H7 (cell line): ENCODE measurements at regions not wholly inside any gene's neighbourhood (a gene's known extent, or its start where the extent isn't known, plus 50 kb on each side); places are given as distances from the start of the nearest gene placed in this dataset.

ENCODE experiments used
- DNase-seq: peaks from one replicate; pipeline ENCODE4 v3.0.0; 2012
- H3K27me3 ChIP-seq: 2 replicates; pipeline ENCODE4 v1.6.0; 2011; ENCODE audit warnings: mild to moderate bottlenecking, low read length; ENCODE audit not compliant: control insufficient read depth, insufficient read depth
- H3K36me3 ChIP-seq: replicated peaks from 2 replicates; pipeline ENCODE4 v1.5.1; 2011; ENCODE audit warnings: low read length; ENCODE audit not compliant: control insufficient read depth, insufficient read depth
- H3K4me3 ChIP-seq: 2 replicates; pipeline ENCODE4 v1.5.1; 2011; ENCODE audit warnings: low read depth, mild to moderate bottlenecking, control low read depth, low read length, moderate library complexity; ENCODE audit not compliant: insufficient read depth

DNA sequence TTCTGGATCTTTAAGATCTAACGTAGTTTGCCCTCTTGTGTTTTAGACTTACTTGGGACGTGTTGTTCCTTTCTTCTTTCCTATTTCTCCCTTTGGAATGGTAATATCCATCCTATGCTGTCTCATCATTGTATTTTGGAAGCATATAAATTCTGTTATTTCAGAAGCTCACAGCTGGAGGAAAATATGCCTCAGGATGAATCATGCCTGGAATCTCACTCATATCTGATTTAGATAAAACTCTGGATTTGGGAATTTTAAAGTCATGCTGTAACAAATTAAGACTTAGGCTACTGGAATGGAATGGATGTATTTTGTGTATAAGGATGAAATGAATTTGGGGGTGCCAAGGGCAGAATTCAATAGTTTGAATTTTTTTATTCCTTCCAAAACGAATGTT is 245.2 kb upstream of the GULP1 start:
- DNase-seq = no peak
- H3K36me3 ChIP-seq = no peaks in the 10 kb centered on the region; the same call in none of the 2 replicates
- no peak overlapping the region for H3K4me3 ChIP-seq
- no peaks in the 10 kb centered on the region for H3K27me3 ChIP-seq

DNA sequence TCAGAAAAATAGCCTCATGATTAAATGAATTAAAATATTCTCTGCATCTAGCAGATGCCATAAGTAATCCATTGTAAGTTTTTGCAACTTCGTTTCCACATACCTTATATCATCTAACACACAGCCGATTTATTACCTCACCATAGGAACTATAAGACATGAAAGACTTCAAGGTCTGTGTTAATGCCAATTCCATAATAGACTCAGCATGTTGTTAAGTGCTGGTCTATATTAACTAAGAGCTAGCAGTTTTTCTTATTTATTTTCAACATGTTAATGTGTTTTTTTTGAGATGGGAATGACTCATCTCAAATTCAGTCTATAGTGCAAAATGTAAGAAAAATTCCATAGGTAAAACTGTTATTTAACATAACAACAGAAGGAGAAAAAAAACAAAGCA is 243.9 kb upstream of the GULP1 start:
- no peaks in the 10 kb centered on the region for H3K27me3 ChIP-seq
- H3K36me3 ChIP-seq = no peaks in the 10 kb centered on the region; the same call in 1 of the 2 replicates
- no peak for DNase-seq
- no peak overlapping the region for H3K4me3 ChIP-seq

DNA sequence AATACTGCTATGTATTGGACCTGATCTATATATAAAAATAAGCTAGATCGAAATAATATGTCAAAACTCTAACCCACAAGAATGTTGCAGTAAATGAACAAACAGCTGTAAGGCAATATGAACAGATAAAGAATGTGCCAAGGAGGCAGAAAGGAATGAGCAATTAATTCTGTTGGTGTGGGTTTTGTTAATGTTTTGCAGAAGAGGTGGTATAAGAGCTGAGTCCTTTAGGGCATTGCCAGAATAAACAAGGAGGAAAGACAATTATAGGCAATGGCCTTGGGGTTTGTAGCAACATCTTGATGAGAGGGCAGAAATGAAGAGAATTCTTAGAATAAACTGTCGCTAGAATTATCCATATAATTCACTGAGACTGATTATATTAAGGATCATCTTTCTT is 240.9 kb upstream of the GULP1 start:
- Histone ChIP-seq H3K4me3 (no peak overlapping the region), H3K27me3 (no peaks in the 10 kb centered on the region), H3K36me3 (no peaks in the 10 kb centered on the region)
- no peak for DNase-seq

DNA sequence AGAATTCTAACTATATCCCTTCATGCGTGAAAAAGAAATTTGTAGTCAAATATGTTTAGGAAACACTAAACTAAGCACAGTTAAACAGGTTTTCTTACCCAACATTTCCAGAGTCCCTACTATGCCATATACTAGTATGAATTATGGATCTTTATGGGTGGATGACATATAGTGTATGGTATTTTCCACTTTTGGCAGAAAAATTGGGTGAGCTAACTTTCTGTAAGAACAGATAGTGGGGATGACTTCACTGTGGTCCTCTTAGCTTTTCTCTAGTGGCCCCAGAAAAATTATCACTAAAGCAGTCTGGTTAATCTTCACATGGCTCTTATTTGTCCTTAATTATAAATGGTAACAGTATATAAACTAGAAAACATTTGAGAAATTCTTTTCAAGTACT is 240.0 kb upstream of the GULP1 start:
- no peak for DNase-seq
- H3K27me3 ChIP-seq = no peaks in the 10 kb centered on the region
- H3K4me3 ChIP-seq = no peak overlapping the region
- no peaks in the 10 kb centered on the region for H3K36me3 ChIP-seq

DNA sequence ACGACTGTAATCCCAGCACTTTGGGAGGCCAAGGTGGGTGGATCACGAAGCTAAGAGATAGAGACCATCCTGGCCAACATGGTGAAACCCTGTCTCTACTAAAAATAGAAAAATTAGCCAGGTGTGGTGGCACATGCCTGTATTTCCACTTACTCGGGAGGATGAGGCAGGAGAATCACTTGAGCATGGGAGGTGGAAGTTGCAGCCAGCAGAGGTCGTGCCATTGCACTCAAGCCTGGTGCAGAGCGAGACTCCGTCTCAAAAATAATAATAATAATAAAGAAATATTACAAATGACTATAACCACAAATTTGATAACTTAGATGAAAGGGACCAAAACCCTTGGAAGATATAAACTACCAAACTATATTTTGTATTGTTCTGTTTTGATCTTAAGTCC is 226.3 kb upstream of the GULP1 start:
- H3K27me3 ChIP-seq = no peaks in the 10 kb centered on the region
- no peak overlapping the region for H3K4me3 ChIP-seq
- no peak for DNase-seq
- H3K36me3 ChIP-seq = no peaks in the 10 kb centered on the region

DNA sequence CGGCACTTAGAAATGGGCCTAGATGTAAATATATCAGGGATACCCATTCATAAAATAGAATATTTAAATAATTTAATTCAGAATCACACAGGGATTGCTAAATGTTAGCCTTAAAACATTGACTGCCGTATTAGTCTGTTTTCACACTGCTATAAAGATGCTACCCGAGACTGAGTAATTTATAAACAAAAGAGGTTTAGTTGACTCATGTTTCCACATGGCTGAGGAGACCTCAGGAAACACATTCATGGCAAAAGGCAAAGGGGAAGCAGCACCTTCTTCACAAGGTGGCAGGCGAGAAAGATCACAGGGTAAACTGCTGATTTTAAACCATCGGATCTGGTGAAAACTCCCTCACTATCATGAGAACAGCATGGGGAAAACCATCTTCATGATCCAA is 223.6 kb upstream of the GULP1 start:
- no peaks in the 10 kb centered on the region for H3K36me3 ChIP-seq
- no peak overlapping the region for H3K4me3 ChIP-seq
- no peak for DNase-seq
- no peaks in the 10 kb centered on the region for H3K27me3 ChIP-seq

DNA sequence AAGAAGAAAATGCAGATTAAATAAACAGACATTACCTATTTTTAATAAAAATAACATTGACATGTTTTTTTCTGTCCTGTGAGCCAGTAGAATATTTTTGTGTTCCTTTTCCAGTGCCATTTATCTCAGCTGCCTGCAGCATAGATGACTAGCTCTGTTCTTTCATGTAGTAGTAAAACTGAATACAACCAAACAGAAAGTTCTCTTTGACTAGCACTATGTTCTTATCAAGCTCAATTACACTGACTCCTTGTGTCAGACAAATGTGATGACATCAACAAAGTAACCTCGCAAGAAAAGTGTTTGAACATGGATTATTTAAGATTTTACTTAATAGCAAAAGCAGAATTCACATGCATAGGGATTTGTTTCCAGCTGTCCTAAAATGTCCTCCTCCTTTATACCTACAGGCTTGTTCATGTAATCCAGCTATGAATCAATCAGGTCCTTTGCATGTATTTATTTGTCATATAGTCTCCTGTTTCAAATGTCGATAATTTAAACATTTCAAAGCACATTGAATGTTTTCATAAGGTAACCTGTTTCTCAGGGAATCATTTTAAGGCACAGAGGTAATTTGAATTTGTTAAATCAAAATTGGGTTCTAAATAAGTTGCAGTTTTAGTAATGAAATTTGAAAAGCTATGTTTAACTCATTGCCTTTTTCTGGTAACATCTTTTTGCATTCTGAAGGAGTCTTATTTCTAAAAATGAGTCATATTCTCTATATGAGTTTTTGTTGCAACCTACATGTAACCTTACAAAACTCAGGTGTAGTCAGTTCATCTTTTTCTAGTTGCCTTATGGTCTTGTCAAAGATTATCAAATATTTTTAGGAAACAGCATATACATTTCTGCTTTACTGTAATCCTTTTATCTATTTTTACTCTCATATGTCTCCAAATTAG is 215.3 kb upstream of the GULP1 start:
- DNase-seq = no peak
- H3K4me3 ChIP-seq = no peak overlapping the region
- no peaks in the 10 kb centered on the region for H3K27me3 ChIP-seq
- no peaks in the 10 kb centered on the region for H3K36me3 ChIP-seq

DNA sequence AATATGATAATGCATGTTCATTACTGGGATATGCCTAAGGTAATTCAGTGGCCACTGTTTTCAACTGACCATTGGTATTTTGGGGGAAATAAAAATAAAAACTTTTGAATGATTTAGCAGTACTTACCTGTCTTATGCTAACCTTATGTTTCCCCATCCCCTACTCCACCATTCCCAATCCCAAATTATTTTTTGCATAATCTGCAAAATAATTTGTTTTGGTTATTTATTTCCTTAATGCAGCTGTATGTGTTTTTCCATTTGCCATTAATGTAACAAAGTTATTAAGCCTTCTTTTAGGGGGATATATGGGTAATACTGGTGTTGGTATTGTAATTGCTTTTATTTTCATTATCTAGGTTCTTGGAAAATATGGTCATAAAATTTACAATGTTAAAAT is 213.9 kb upstream of the GULP1 start:
- DNase-seq = no peak
- Histone ChIP-seq H3K27me3 (no peaks in the 10 kb centered on the region), H3K4me3 (no peak overlapping the region), H3K36me3 (no peaks in the 10 kb centered on the region)

DNA sequence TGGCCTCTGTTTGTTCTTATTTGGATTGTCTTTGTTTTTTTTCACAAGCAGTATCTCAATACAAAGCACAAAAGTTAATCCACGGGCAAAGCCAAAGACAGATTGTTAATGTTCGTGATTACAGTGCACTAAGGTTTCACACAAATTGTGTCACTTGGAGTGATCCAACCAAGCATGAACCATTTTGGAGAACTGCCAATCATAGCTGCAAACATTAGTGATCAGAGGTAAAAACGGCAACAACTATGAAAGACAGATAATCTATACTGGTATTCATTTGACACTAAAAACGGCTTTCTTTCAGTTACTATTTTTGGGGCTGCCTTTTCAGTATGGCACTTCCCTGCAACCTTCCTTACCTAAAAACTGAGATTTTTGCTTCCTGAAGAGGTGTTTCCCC is 213.1 kb upstream of the GULP1 start:
- no peak for DNase-seq
- no peaks in the 10 kb centered on the region for H3K36me3 ChIP-seq
- no peaks in the 10 kb centered on the region for H3K27me3 ChIP-seq
- no peak overlapping the region for H3K4me3 ChIP-seq

DNA sequence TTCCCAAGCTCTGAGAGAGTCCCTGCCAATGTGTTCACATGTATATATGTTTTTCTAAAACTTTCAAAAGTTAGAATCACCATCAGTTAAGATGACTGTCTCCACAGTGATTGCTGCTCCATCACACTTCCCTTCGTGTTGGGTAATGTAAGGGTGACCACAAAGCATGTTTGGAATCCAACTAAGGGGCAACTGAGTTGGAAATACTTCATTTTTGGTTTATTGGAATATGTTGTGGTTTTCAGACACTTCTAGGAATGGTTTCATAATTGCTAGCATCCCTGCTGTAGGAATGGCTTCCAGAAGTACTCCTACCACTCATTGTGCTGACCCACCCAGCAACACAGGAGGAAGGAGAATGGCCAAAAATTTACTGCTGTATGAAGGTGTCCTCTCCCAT is 212.5 kb upstream of the GULP1 start:
- no peaks in the 10 kb centered on the region for H3K27me3 ChIP-seq
- H3K36me3 ChIP-seq = no peaks in the 10 kb centered on the region
- no peak for DNase-seq
- H3K4me3 ChIP-seq = no peak overlapping the region

DNA sequence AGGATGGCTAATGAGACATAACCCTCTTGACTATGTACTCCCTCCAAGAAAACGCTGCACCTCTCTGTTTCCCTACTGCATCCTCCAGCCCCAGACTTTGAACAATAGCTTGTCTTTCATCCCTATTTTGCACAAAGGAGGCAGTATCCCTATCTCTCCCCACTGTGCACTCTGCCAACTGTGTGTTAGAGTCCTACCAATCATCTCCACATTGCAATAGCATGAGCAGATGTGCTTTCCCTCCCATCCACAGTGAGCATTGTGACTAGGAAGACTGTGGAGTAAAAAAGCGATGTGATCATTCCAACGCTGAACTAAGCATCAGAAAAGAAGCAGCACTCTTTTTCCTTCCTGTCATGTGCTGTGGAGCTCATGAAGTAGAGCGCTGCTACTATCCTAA is 206.3 kb upstream of the GULP1 start:
- H3K4me3 ChIP-seq = no peak overlapping the region
- H3K27me3 ChIP-seq = no peaks in the 10 kb centered on the region
- no peak for DNase-seq
- no peaks in the 10 kb centered on the region for H3K36me3 ChIP-seq

DNA sequence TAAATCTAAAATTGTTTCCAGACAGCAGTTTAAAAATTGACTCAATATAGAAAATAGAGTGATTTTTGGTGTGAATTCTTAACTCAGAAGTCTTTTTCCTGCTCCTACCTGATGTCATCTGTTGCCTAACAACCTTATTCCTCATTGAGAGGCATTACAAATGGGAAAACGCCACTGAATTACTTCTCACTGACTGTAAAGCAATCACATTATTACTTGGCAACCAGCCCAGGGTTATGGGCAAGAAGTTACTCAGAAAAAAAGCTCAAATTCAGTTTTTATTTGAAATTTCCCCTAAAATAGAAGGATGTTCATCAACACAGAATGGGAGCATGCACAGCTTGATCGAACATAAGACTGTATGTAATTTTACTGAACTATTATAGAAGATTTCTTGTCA is 201.8 kb upstream of the GULP1 start:
- no peak for DNase-seq
- no peaks in the 10 kb centered on the region for H3K36me3 ChIP-seq
- no peaks in the 10 kb centered on the region for H3K27me3 ChIP-seq
- H3K4me3 ChIP-seq = no peak overlapping the region

DNA sequence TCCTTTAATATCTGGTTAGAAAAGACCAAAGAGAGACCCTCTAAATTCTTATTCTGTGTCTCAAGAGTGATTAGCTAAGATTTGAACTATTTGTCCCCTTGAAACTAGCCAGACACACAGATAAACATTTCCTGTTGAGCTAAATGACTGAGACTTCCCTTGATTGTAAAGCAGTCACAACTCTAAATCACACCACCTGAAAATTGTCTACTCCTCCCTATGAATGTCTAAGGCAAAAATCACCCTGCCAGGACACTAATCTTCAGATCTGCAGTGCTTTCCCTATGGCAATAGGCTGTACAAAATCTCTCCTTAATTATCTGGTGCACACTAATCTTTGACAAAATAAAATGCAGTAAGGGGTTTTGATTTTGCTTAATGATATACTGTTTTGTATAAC is 200.5 kb upstream of the GULP1 start:
- Histone ChIP-seq H3K36me3 (no peaks in the 10 kb centered on the region), H3K27me3 (no peaks in the 10 kb centered on the region), H3K4me3 (no peak overlapping the region)
- no peak for DNase-seq

DNA sequence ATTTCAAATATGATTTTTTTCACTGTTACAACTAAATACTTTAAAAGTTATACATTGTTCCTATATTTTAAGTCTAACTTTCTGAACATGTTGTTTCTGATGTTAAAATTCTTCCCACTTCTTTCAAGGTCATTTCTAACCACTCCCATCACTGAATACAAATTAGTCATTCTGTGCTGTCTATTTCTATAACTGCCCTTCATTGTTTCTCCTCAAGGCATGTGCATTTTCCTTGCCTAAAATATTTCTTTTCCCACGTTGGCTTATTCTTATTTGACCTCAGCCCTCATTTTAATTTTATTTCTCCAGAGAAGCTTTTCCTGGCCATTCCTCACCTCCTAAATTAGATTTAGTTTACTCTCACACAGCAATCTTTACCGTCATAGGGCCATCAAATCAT is 198.9 kb upstream of the GULP1 start:
- H3K4me3 ChIP-seq = no peak overlapping the region
- no peak for DNase-seq
- H3K36me3 ChIP-seq = no peaks in the 10 kb centered on the region
- no peaks in the 10 kb centered on the region for H3K27me3 ChIP-seq

DNA sequence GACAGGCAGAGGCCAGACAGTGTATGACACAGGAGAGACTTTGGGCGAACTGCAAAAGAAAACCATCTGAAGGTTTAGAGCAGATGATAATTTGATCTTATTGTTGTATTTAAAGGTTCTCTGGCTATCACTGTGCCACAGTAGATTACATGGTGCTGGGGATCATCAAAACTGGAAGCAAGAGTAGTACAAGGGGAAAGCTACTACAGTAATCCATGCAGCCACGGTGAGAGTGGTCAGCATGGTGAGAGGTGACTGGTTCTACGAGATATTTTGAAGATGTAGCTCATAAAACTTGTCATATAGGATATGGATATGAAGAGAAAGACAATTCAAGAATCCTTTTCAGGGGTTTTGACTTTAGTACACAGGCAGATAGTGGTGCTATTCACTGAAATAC is 194.8 kb upstream of the GULP1 start:
- Histone ChIP-seq H3K4me3 (no peak overlapping the region), H3K27me3 (no peaks in the 10 kb centered on the region), H3K36me3 (no peaks in the 10 kb centered on the region)
- DNase-seq = no peak

DNA sequence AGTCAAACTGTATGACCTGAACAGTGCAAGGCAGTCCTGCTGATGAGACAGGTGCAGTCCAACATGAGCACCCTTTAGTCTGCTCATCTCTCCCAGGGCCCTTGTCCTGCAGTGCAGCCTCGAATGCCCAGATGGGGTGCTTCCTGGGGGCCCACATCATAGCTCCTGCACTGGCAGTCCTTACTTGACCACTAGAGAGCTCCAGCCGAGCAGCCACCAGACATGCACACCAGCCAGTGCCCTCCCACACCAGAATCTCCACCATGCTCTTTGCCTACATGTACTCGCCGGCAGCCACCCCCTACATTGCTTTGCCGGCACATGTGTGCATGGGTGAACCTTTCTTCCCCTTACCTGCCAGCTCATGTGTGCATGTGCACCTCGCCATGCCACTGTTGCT is 188.8 kb upstream of the GULP1 start:
- Histone ChIP-seq H3K27me3 (no peaks in the 10 kb centered on the region), H3K4me3 (no peak overlapping the region), H3K36me3 (no peaks in the 10 kb centered on the region)
- DNase-seq = no peak
